ENCODE measurements at regions not wholly inside any gene's neighbourhood (a gene's known extent, or its start where the extent isn't known, plus 50 kb on each side); places are given as distances from the start of the nearest gene placed in this dataset.

- no peak overlapping the region for H3K4me3 ChIP-seq (ENCODE audit: low read depth, low read length)
- no peak for DNase-seq (ENCODE audit: low read depth)
- TF ChIP-seq POLR2A (IDR thresholded peaks at IDR 0.05; ENCODE audit: extremely low read depth, insufficient read length) (no peak), CTCF (IDR thresholded peaks at IDR 0.05; ENCODE audit: low read depth, low read length) (no peak), MYC (IDR thresholded peaks at IDR 0.05; ENCODE audit: low read depth, low read length) (no peak)
- TF ChIP-seq, protein P1, sequence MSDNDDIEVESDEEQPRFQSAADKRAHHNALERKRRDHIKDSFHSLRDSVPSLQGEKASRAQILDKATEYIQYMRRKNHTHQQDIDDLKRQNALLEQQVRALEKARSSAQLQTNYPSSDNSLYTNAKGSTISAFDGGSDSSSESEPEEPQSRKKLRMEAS (IDR thresholded peaks at IDR 0.05; ENCODE audit: low read depth, low read length) = no peak
Measured at GRCh38 chr14:98203421-98203820, 1068.6 kb downstream of the BCL11B start.

DNA sequence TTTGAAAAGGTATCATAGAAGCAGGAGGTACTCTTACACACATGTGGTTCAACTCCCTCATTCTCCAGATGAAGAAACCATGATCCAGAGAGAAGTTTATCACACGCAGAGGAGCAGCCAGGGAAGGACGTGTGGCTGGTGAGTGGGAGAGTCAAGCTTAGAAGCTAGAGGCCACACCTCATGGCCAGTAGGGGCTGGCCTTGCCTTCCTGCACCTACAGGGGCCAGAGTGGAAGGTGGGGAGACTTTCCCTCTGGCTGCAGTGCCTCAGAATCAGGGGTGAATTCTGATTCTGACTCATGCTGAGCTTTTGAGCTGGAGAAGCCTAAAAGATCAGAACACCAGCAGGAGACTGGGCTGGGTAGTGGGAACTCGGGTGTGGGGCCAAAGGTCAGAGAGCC lies 1067.9 kb downstream of the BCL11B start:
- no peak for DNase-seq (ENCODE audit: low read depth)
- TF ChIP-seq, protein P1 (IDR thresholded peaks at IDR 0.05; ENCODE audit: low read depth, low read length) = no peak
- H3K4me3 ChIP-seq (ENCODE audit: low read depth, low read length) = no peak overlapping the region

GRCh38 chr14:98207415-98207814 lies 1064.6 kb downstream of the BCL11B start:
- no peak overlapping the region for H3K4me3 ChIP-seq (ENCODE audit: low read depth, low read length)
- TF ChIP-seq, protein P1 (IDR thresholded peaks at IDR 0.05; ENCODE audit: low read depth, low read length) = no peak
- TF ChIP-seq POLR2A (IDR thresholded peaks at IDR 0.05; ENCODE audit: extremely low read depth, insufficient read length) (no peak), MYC (IDR thresholded peaks at IDR 0.05; ENCODE audit: low read depth, low read length) (no peak), CTCF (IDR thresholded peaks at IDR 0.05; ENCODE audit: low read depth, low read length) (no peak)
- no peak for DNase-seq (ENCODE audit: low read depth)

GRCh38 chr14:98208211-98208611 lies 1063.8 kb downstream of the BCL11B start:
- TF ChIP-seq, protein P1 (IDR thresholded peaks at IDR 0.05; ENCODE audit: low read depth, low read length) = no peak
- TF ChIP-seq MYC (IDR thresholded peaks at IDR 0.05; ENCODE audit: low read depth, low read length) (no peak), CTCF (IDR thresholded peaks at IDR 0.05; ENCODE audit: low read depth, low read length) (no peak), POLR2A (IDR thresholded peaks at IDR 0.05; ENCODE audit: extremely low read depth, insufficient read length) (no peak)
- no peak overlapping the region for H3K4me3 ChIP-seq (ENCODE audit: low read depth, low read length)
- DNase-seq (ENCODE audit: low read depth) = no peak

DNA sequence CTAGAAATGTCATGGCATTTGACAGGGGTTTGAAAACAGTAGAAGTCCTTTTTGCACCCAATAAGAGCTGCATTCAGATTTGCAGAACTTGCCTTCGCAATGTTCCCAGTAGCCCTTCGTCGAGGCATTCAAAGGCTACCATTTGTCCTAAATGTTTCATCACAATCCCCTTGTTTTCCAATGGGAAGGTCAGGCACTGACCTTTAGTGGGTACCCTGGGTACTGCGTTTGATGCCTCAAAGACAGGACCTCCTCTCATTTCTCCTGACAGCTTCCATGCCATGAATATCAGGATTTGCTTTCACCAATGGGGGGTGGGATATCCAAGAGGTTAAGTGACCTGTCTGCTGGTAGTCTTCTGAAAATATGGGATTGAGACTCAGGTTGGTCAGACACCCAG lies 1063.1 kb downstream of the BCL11B start:
- TF ChIP-seq, protein P1 (IDR thresholded peaks at IDR 0.05; ENCODE audit: low read depth, low read length) = no peak
- TF ChIP-seq POLR2A (IDR thresholded peaks at IDR 0.05; ENCODE audit: extremely low read depth, insufficient read length) (no peak), CTCF (IDR thresholded peaks at IDR 0.05; ENCODE audit: low read depth, low read length) (no peak), MYC (IDR thresholded peaks at IDR 0.05; ENCODE audit: low read depth, low read length) (no peak)
- DNase-seq (ENCODE audit: low read depth) = no peak
- H3K4me3 ChIP-seq (ENCODE audit: low read depth, low read length) = no peak overlapping the region

DNA sequence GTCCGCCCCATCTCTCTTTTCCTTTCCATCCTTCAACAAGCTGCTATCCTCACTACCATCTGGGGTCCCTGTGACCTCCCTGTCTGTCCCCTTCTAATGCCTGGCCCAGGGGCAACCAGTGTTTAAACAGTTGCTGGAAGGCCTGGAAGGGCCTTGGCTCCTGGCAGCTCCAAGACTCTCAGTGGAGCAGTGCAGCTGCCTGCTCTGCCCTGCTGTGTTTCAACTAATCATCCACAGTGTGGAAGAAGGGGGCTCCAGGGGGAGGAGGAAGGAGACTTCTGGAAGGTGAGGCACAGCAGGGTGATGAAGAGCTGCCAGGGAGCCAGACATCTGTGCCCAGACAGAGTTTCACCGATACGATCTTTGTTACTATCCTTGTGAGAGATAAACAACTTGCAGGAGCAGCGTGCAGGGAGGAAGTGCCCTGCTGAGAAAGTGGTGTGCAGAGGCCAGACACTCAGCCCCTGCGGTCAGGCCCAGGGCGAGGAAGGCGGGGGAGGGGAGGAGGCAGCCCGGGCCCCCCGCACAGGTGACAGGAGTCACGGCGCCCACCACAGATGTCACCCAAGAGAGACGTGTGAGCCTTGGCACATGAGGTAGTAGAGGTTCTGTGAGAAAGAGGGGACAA lies 1061.8 kb downstream of the BCL11B start:
- TF ChIP-seq POLR2A (IDR thresholded peaks at IDR 0.05; ENCODE audit: extremely low read depth, insufficient read length) (no peak), MYC (IDR thresholded peaks at IDR 0.05; ENCODE audit: low read depth, low read length) (peak; percentile 66), CTCF (IDR thresholded peaks at IDR 0.05; ENCODE audit: low read depth, low read length) (no peak)
- TF ChIP-seq, protein P1 (IDR thresholded peaks at IDR 0.05; ENCODE audit: low read depth, low read length) = peak; percentile 60
- DNase-seq (ENCODE audit: low read depth) = peak; percentile 79
- no peak overlapping the region for H3K4me3 ChIP-seq (ENCODE audit: low read depth, low read length)

Data from NB4 (cell line).